ENCODE measurements at regions not wholly inside any gene's neighbourhood (a gene's known extent, or its start where the extent isn't known, plus 50 kb on each side); places are given as distances from the start of the nearest gene placed in this dataset.

- DNase-seq (ENCODE audit: low read depth) = no peak
- H3K4me3 ChIP-seq (ENCODE audit: low read depth, low read length) = no peak overlapping the region
- no peak for TF ChIP-seq CTCF (IDR thresholded peaks at IDR 0.05; ENCODE audit: low read depth, low read length, missing control alignments)
Observed at GRCh38 chr17:14826358-14826757, 438.8 kb downstream of the PMP22 start.

DNA sequence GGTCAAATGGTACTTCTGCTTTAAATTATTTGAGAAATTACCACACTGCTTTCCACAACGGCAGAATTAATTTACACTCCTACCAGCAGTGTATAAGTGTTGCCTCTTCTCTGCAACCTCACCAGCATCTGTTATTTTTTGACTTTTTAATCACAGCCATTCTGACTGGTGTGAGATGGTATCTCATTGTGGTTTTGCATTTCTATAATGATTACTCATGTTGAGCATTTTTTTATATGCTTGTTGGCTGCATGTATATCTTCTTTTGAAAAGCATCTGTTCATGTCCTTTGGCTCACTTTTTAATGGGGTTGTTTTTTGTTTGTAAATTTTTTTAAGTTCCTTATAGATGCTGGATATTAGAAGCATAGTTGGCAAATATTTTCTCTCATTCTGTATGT lies 446.7 kb downstream of the PMP22 start:
- TF ChIP-seq CTCF (IDR thresholded peaks at IDR 0.05; ENCODE audit: low read depth, low read length, missing control alignments) = no peak
- no peak for DNase-seq (ENCODE audit: low read depth)
- no peak overlapping the region for H3K4me3 ChIP-seq (ENCODE audit: low read depth, low read length)

DNA sequence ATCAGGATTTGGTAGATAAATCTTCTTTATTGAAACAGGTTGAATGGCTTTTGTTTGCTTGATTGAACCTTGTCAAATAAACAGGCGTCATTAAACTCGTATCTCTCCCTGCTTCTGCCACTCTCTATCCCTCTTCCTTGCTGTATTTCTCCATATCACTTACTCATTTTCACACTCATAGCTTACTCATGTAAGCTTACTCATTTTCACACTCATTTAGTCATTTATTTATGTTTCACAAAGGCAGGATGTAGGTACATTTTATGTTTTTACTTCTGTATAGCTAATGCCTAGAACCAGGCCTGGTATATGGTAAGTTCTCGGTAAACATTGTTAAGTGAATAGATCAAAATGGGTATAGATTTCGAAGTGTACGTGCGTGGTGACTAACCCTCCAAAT lies 450.0 kb downstream of the PMP22 start:
- no peak overlapping the region for H3K4me3 ChIP-seq (ENCODE audit: low read depth, low read length)

DNA sequence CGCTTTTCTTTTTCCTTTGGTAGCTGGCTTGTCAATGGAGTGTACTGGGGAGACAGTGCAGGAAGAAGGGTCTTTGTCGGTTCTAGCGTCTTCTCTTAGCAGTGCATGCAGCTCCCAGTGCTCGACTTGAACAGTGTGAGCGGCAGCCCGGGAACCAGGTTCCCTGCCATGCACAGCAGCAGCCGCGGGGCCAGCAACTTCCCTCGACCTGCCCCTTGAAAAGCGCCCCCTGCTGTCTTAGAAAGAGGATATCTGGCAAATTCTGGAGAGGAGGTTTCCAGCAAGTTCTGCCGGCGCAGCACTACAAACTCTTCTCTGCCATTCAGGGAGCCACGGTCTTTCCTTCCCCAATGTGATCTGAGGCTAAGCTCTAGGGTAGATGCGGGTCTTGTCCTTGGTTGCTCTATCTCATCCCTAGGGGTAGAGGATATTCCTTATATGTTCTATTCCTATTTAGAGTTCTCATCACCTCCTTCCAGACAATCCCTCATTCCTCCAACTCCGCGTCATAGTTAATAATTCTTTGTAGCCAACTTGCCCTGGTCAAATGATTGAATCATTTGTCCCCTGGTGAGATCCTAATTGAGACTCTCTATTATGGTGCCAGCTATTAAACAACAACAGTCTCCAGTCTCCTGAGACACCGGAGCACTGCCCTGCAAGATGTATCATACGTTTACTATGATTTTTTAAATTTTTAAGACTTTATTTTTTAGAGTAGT lies 451.3 kb downstream of the PMP22 start:
- no peak overlapping the region for H3K4me3 ChIP-seq (ENCODE audit: low read depth, low read length)
- no peak for DNase-seq (ENCODE audit: low read depth)
- TF ChIP-seq CTCF (IDR thresholded peaks at IDR 0.05; ENCODE audit: low read depth, low read length, missing control alignments) = peak; percentile 47

More for the DNA sequence above, 450.0 kb downstream of the PMP22 start:
- TF ChIP-seq CTCF (IDR thresholded peaks at IDR 0.05; ENCODE audit: low read depth, low read length, missing control alignments) = no peak
- no peak for DNase-seq (ENCODE audit: low read depth)

GRCh38 chr17:14808425-14808824 lies 456.7 kb downstream of the PMP22 start:
- no peak overlapping the region for H3K4me3 ChIP-seq (ENCODE audit: low read depth, low read length)
- no peak for TF ChIP-seq CTCF (IDR thresholded peaks at IDR 0.05; ENCODE audit: low read depth, low read length, missing control alignments)
- no peak for DNase-seq (ENCODE audit: low read depth)

DNA sequence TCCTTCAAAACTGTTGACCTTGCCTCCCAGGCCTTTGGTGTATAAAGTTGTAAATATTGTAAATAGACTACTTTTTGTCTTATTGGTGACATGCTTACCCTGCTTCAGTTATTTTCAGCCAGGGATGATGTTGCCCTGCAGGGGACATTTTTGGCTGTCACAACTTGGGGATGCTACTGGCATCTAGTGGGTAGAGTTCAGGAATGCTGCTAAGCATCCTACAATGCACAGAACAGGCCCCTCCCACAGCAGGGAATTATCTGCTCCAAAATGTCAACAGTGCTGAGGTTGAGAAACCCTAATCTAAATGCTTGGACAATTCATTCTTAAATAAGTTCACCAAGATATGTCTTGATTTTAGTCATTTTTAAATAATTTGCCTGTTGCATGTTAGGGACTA lies 459.8 kb downstream of the PMP22 start:
- DNase-seq (ENCODE audit: low read depth) = no peak
- TF ChIP-seq CTCF (IDR thresholded peaks at IDR 0.05; ENCODE audit: low read depth, low read length, missing control alignments) = no peak
- H3K4me3 ChIP-seq (ENCODE audit: low read depth, low read length) = no peak overlapping the region

GRCh38 chr17:14803826-14804225 lies 461.3 kb downstream of the PMP22 start:
- no peak overlapping the region for H3K4me3 ChIP-seq (ENCODE audit: low read depth, low read length)
- no peak for TF ChIP-seq CTCF (IDR thresholded peaks at IDR 0.05; ENCODE audit: low read depth, low read length, missing control alignments)
- no peak for DNase-seq (ENCODE audit: low read depth)

Data from GM12864 (cell line).